AG09309 (cell line): ENCODE measurements at regions not wholly inside any gene's neighbourhood (a gene's known extent, or its start where the extent isn't known, plus 50 kb on each side); places are given as distances from the start of the nearest gene placed in this dataset.

Source experiments
- DNase-seq: peaks from one replicate; pipeline ENCODE4 v3.0.0-alpha.2; 2010; ENCODE audit warnings: low read depth
- H3K4me3 ChIP-seq: 2 replicates; pipeline ENCODE4 v1.5.1; 2011; ENCODE audit warnings: mild to moderate bottlenecking, low read depth, low read length, moderate library complexity; ENCODE audit not compliant: control insufficient read depth
- CTCF ChIP-seq: IDR thresholded peaks from 2 replicates; pipeline ENCODE4 v1.5.1; 2011; ENCODE audit warnings: mild to moderate bottlenecking, low read depth, low read length, inconsistent platforms; ENCODE audit not compliant: insufficient read depth, control insufficient read depth; ENCODE audit errors: missing control alignments

DNA sequence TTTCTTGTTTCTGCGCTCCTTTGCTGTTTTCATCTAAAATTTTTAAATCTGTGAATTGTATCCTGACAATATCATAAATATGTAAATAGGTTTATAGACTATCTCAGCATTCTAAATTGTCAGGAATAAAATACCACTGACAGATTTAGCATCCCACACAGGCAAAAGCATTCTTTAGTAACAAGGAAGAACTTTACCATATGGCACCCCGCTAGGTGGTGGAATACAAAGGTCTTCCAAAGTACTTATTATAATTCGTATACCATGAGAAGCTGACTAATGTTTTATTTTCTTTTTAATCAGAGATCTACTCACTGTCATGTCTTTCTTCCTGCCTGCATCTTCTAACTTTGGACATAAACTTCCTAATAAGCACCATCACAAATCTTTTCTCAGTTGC lies 328.8 kb upstream of the NOVA1 start:
- no peak for DNase-seq
- no peak overlapping the region for H3K4me3 ChIP-seq
- TF ChIP-seq CTCF, result no peak

- DNase-seq, result no peak
- no peak overlapping the region for H3K4me3 ChIP-seq
- no peak for TF ChIP-seq CTCF
Observed at GRCh38 chr14:26928019-26928418, 330.2 kb upstream of the NOVA1 start.

GRCh38 chr14:26929361-26929760 lies 331.5 kb upstream of the NOVA1 start:
- no peak for TF ChIP-seq CTCF
- H3K4me3 ChIP-seq, result no peak overlapping the region
- DNase-seq, result no peak

GRCh38 chr14:26930576-26930975 lies 332.7 kb upstream of the NOVA1 start:
- TF ChIP-seq CTCF, result no peak
- H3K4me3 ChIP-seq, result no peak overlapping the region
- DNase-seq, result no peak

GRCh38 chr14:26932606-26933005 lies 334.8 kb upstream of the NOVA1 start:
- no peak overlapping the region for H3K4me3 ChIP-seq
- DNase-seq, result no peak
- TF ChIP-seq CTCF, result no peak

GRCh38 chr14:26933431-26933830 lies 335.6 kb upstream of the NOVA1 start:
- DNase-seq, result no peak
- TF ChIP-seq CTCF, result no peak
- no peak overlapping the region for H3K4me3 ChIP-seq

- no peak overlapping the region for H3K4me3 ChIP-seq
- no peak for DNase-seq
- TF ChIP-seq CTCF, result no peak
Observed at GRCh38 chr14:26934151-26934550, 336.3 kb upstream of the NOVA1 start.
